Medulla oblongata (tissue), 1 donor: ENCODE measurements at regions not wholly inside any gene's neighbourhood (a gene's known extent, or its start where the extent isn't known, plus 50 kb on each side); places are given as distances from the start of the nearest gene placed in this dataset.
"Not testable (repeated sequence)": the region's sequence is repeated elsewhere in the genome, so short reads cannot be mapped to it uniquely, and the experiment has no call there.

Source experiments
- DNase-seq: peaks from one replicate; pipeline ENCODE4 v3.0.0-alpha.2; 2015; ENCODE audit errors: extremely low spot score

DNA sequence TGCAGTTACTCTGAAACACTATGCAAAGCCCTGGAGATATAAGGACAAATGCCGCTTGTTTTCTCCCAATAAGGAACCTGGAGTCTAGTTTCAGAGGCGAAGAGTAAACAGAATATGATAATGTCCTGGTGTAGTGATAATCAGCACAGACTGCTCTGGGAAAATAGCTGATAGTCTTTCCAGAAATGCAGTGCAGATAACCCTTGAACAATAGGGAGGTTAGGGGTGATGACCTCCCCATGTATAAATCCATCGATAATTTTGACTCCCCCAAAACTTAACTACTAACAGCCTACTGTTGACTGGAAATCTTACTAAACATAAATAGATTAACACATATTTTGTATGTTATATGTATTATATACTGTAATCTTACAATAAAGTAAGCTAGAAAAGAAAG lies 1280.9 kb upstream of the TENM3 start:
- DNase-seq = no peak

DNA sequence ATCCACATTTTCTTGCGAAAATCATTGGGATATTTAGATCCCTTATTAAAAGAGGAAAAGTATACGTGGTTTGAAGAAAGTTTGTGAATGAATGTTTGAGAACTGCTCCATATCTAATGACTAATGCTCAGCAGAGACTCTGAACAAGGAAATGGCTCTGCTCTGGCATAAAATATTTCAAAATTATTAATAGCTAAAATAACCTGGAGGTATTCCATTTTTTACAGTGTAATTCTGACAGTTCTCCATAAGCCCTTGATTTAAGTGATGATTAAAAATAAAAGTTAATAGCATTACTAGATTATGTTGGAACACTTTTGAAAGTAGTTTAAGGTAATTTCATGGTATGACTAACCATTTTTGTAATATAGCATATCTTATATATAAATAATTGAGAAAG lies 1276.9 kb upstream of the TENM3 start:
- DNase-seq = no peak

GRCh38 chr4:180967936-180968335 lies 1275.3 kb upstream of the TENM3 start:
- DNase-seq = no peak

DNA sequence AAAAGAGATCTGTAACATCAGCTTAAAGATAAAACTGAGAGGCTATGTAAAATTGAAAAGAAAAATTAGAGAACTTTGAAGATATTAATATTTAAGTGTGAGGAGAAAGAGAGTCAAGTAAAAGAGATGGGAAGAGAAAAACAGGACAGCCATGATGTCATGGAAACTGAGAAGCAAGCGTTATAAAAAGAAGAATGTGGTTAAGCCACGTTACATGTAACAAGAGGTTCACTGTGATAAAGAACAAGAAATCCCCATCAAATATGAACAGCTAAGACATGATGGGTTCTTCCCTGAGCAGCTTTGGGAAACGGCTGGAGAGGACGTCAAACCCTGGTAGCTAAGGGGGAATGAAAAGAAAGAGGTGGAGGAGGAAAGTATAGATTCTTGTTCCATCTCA lies 1269.3 kb upstream of the TENM3 start:
- DNase-seq = no peak

DNA sequence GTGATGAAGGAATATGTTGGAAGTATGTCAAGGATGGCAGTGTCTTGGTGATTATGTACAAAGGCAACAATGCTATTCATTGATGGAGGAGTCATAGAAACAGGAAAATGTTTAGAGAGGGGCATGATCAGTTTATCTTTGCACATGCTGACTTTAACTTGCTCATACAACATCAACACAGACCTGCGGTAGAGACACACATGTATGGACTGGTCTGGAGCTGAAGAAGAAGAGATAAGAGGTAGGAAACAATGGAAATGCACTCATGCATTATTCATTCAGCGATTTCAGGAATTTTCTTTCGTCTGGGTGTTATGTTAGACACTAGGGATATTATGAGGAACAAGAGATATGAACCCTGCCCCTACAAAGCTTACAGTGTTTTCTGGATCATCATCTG lies 1252.3 kb upstream of the TENM3 start:
- DNase-seq = no peak

- DNase-seq = no peak
Measured at GRCh38 chr4:180993244-180993836, 1249.9 kb upstream of the TENM3 start.

DNA sequence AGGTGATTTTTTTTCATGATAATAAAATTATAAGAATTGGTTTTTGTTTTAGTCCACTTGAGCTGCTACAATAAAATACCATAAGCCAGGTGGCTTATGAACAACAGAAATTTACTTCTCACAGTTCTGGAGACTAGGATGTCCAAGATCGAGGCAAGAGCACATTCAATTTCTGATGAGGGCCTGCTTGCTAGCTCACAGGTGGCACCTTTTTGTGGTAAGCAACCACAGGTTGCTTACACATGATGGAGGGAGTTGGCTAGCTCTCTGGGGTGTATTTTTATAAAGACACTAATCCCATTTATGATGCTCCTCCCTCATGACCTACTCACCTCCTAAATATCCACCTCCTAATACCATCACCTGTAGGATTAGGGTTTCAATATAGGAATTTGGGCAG lies 1248.5 kb upstream of the TENM3 start:
- no peak for DNase-seq

- DNase-seq = no peak
Measured at GRCh38 chr4:180999217-180999616, 1244.0 kb upstream of the TENM3 start.

GRCh38 chr4:181004056-181004455 lies 1239.1 kb upstream of the TENM3 start:
- DNase-seq = no peak

- DNase-seq = no peak
Measured at GRCh38 chr4:181006499-181007260, 1236.5 kb upstream of the TENM3 start.

DNA sequence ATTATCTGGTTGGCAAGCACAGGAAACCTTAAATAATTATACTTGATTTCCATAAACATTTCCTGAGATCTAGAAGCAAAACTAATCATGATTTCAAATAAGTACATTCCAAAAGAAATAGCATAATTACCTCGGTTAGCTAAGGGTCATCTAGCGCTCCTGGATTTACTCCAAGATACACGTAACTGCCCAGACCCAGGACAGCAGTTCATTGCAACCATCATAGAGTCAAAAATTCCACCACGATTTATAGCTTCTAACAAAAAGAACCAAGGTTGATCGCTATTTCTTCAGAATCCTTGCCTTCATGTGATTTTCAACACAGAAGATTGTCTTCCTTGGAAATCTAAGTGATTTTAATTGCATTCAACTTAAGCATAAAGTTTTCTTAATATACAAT lies 1235.5 kb upstream of the TENM3 start:
- no peak for DNase-seq

GRCh38 chr4:181008164-181008563 lies 1235.0 kb upstream of the TENM3 start:
- DNase-seq = no peak

DNA sequence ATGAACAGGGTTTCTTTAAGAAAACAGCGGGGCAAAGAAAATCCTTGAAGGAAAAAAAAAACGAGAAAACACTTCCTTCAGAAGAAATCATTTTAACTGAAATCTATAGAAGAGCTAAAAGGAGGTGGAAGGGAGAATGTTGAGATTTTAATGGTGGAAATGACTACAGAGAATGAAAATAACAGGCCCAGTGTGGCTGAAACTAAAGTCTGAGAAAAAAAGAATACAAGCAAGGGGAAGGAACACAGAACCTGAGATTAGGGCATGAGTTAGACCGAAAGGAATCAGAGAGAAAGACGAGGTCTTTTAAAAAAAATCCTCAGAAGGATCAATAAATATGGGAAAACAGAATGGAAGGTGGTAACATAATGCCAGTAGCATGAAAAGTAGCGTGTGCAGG lies 1230.0 kb upstream of the TENM3 start:
- DNase-seq = no peak

GRCh38 chr4:181017038-181017437 lies 1226.2 kb upstream of the TENM3 start:
- DNase-seq = no peak

DNA sequence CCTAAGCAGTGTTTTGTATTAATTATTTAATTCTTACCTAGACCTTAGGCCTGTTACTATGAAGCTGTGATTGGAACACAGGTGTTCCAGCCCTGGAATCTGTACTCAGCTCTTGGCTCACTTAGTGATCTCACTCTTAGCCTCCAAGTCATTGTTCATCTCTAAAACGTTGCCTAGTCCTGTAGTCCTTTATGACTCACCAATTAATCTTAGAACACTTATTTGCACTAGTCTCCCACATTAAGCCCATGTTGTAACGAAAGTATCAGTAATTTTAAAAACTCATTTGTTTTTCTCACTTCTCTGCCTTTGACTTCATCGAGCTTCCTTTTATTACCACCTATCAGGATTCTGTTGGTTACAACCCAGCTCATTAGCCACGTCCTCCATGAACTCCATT lies 1224.7 kb upstream of the TENM3 start:
- DNase-seq = no peak

DNA sequence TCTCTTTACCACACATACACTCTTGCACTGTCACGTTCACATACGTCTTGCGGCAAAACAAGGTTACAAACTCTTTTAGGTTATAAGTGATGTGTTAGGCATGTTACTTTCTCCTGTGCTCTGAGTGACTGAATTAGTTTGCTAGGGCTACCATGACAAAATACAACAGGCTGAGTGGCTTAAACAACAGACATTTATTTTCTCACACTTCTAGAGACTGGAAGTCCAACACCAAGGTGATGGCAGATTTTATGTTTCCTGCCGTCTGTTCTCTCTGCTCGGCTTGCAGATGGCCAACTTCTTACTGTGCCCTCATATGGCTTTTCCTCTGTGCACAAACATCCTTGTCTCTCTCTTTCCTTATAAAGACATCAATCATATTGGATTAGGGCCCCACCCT lies 1224.3 kb upstream of the TENM3 start:
- no peak for DNase-seq

- no peak for DNase-seq
Measured at GRCh38 chr4:181020456-181020855, 1222.7 kb upstream of the TENM3 start.

DNA sequence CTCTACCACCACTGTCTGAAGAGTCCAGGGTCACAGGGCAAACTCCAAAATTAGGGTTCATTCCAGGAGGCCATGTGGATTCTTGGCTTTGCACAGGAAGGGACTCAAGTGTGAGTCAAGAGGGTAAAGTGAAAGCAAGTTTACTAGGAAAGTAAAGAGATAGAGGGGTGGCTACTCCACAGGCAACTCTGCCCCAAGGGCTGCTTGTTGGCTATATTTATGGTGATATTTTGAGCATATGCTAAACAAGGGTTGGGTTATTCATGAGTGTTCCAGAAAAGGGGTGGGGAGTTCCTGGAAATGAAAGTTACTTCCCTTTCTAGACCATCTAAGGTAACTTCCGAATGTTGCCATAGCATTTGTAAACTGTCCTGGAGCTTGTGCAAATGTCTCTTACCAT lies 1222.0 kb upstream of the TENM3 start:
- no peak for DNase-seq

GRCh38 chr4:181030135-181030921 lies 1212.9 kb upstream of the TENM3 start:
- DNase-seq = not testable (repeated sequence)

DNA sequence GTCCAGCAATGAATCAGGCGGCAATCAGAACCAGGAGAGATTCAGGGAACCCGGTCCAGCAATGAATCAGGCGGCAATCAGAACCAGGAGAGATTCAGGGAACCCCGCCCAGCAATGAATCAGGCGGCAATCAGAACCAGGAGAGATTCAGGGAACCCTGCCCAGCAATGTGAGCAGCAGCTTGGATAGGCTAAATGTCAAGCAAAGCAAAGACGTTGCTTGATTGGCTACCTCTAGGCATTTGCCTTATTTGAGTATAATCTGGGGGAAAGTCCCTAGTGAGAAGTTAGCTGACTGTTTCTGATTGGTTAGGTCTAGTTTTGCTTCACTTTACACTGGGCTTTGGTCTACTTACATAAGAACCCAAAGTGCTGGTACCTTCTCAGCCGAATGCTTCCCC lies 1212.2 kb upstream of the TENM3 start:
- no peak for DNase-seq

DNA sequence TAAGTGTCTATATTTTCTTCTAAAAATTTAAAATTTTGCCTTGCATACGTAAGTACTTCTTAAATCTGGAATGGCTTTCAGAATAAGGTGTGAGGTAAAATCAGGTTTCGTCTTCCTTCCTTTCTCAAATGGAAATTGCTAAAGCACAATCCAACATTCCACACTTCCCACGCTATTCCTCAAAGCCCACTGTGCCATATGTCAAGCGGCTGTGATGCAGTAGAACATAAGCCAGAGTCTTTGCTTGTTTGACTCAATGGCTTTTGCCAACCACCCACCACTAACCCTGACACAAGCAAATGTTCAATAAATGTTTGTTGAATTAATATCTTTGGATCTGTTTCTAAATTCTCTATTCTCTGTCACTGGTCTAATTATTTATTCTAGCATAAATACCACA lies 1199.7 kb upstream of the TENM3 start:
- DNase-seq = no peak

- no peak for DNase-seq
Measured at GRCh38 chr4:181046809-181047208, 1196.4 kb upstream of the TENM3 start.

- DNase-seq = no peak
Measured at GRCh38 chr4:181051931-181052330, 1191.3 kb upstream of the TENM3 start.
